ENCODE measurements at regions not wholly inside any gene's neighbourhood (a gene's known extent, or its start where the extent isn't known, plus 50 kb on each side); places are given as distances from the start of the nearest gene placed in this dataset.

DNA sequence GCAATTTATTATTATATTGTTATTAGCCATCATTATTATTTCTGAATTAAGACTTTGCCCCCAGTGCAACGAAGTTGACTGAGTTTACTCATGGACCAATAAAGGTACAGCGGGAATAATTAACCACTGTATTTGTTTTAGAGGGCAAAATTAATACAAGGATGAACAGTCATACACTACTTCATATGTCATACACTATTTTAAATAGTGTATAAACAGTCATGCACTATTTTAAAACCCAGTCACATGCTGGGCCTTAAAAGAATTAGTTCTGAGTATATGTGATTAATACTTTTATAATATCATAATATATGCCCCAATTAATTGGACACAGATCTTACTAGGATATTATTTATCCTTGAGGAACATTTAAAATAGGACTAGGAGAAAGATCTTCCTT, 125.3 kb upstream of the NANOGP8 start:
- DNase-seq, result no peak
- Histone ChIP-seq H3K4me3 (ENCODE audit: insufficient read depth in 1 of 2, low read depth in 1 of 2, low read length in 2 of 2) (no peak overlapping the region), H4K8ac (ENCODE audit: low read length) (no peak overlapping the region), H2AK5ac (ENCODE audit: low read length, severe bottlenecking) (no peak overlapping the region), H3K23ac (ENCODE audit: low read length in 2 of 2) (no peak overlapping the region), H2BK120ac (ENCODE audit: low read depth, low read length) (no peak overlapping the region), H3K14ac (ENCODE audit: low read length in 2 of 2) (no peak overlapping the region), H2BK15ac (ENCODE audit: low read depth, poor library complexity, severe bottlenecking) (no peak overlapping the region), H2BK5ac (ENCODE audit: low read depth, low read length, poor library complexity, severe bottlenecking) (no peak overlapping the region), H2BK12ac (ENCODE audit: low read length in 2 of 2) (no peak overlapping the region), H3K4me1 (ENCODE audit: control insufficient read depth, insufficient read depth, low read depth, low read length) (no peaks in the 10 kb centered on the region), H3K36me3 (ENCODE audit: control insufficient read depth in 1 of 2, insufficient read depth in 2 of 2, low read depth in 1 of 2, low read length in 2 of 2) (no peaks in the 10 kb centered on the region), H3K27me3 (ENCODE audit: control insufficient read depth in 1 of 2, insufficient read depth in 1 of 2, low read length in 2 of 2) (no peaks in the 10 kb centered on the region), H3K18ac (ENCODE audit: low read depth in 1 of 2, low read length in 2 of 2) (no peak overlapping the region), H3K4me2 (ENCODE audit: low read length, poor library complexity, severe bottlenecking) (no peak overlapping the region), H3K9me3 (ENCODE audit: control insufficient read depth, low read length) (no peaks in the 10 kb centered on the region), H3K9ac (ENCODE audit: low read length) (no peak overlapping the region), H2AFZ (ENCODE audit: low read depth, low read length) (no peak overlapping the region), H3K27ac (ENCODE audit: low read length, poor library complexity, severe bottlenecking) (no peak overlapping the region), H3K79me1 (replicated peaks; ENCODE audit: low read length, poor library complexity, severe bottlenecking) (no peaks in the 10 kb centered on the region), H4K91ac (ENCODE audit: low read length) (no peak overlapping the region), H3K4ac (ENCODE audit: low read depth in 1 of 2, low read length in 2 of 2) (no peak overlapping the region)
- 50% methylated on average over 2 of the region's 2 CpGs for WGBS

DNA sequence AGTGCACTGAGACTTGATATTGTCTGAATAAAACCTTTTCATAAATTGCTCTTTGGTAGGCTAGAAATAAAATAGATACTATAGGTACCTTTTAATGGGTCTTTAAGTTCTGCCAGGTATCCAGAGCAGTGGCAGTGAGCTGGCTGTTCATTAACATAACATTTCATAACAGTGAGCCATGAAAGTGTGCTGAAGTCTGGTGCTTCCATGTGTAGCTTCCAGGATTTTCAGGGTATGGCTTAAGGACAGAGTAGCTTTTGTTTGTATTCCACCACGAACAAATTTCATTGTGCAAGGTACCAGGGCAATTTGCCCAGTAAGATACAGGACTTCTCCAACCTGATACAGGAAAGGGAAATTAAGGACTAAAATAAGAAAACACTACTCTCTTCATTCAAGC, 124.7 kb upstream of the NANOGP8 start:
- no peaks in the 10 kb centered on the region for H3K36me3 ChIP-seq (ENCODE audit: control insufficient read depth in 1 of 2, insufficient read depth in 2 of 2, low read depth in 1 of 2, low read length in 2 of 2)
- H3K9me3 ChIP-seq (ENCODE audit: control insufficient read depth, low read length), result no peaks in the 10 kb centered on the region
- no peak overlapping the region for H3K4ac ChIP-seq (ENCODE audit: low read depth in 1 of 2, low read length in 2 of 2)
- no peak overlapping the region for H3K4me2 ChIP-seq (ENCODE audit: low read length, poor library complexity, severe bottlenecking)
- no peak for DNase-seq
- H3K23ac ChIP-seq (ENCODE audit: low read length in 2 of 2), result no peak overlapping the region
- H2BK12ac ChIP-seq (ENCODE audit: low read length in 2 of 2), result no peak overlapping the region
- no peak overlapping the region for H4K8ac ChIP-seq (ENCODE audit: low read length)
- no CpG with 5 or more reads among the region's 1 CpG for WGBS
- H3K4me3 ChIP-seq (ENCODE audit: insufficient read depth in 1 of 2, low read depth in 1 of 2, low read length in 2 of 2), result no peak overlapping the region
- no peak overlapping the region for H2AFZ ChIP-seq (ENCODE audit: low read depth, low read length)
- no peak overlapping the region for H2BK5ac ChIP-seq (ENCODE audit: low read depth, low read length, poor library complexity, severe bottlenecking)
- H3K27me3 ChIP-seq (ENCODE audit: control insufficient read depth in 1 of 2, insufficient read depth in 1 of 2, low read length in 2 of 2), result no peaks in the 10 kb centered on the region
- no peak overlapping the region for H4K91ac ChIP-seq (ENCODE audit: low read length)
- no peak overlapping the region for H2BK120ac ChIP-seq (ENCODE audit: low read depth, low read length)
- no peak overlapping the region for H2AK5ac ChIP-seq (ENCODE audit: low read length, severe bottlenecking)
- no peaks in the 10 kb centered on the region for H3K4me1 ChIP-seq (ENCODE audit: control insufficient read depth, insufficient read depth, low read depth, low read length)
- no peaks in the 10 kb centered on the region for H3K79me1 ChIP-seq (replicated peaks; ENCODE audit: low read length, poor library complexity, severe bottlenecking)
- no peak overlapping the region for H2BK15ac ChIP-seq (ENCODE audit: low read depth, poor library complexity, severe bottlenecking)
- peak overlapping the region in 1 of 2 experiments; percentile 34 for H3K18ac ChIP-seq (ENCODE audit: low read depth in 1 of 2, low read length in 2 of 2)
- H3K9ac ChIP-seq (ENCODE audit: low read length), result no peak overlapping the region
- H3K14ac ChIP-seq (ENCODE audit: low read length in 2 of 2), result no peak overlapping the region
- H3K27ac ChIP-seq (ENCODE audit: low read length, poor library complexity, severe bottlenecking), result no peak overlapping the region

DNA sequence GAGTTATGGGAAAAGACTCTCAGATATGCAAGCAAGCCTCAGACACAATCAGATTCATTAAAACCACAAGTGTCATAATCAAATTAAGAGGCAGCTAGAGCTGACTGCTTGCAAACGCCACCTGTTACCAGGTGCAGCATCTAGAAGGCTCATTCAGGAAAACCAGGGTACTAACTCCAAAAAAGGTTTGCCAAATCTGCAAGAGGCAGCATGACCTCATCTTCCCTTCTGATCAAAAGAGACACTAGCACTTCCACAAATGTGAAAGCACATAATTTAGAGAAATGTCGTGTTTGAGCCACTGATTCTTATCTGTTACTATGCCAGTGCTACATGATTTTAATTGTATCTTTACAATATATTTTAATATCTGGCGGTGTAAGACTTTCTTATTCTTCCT, 123.3 kb upstream of the NANOGP8 start:
- Histone ChIP-seq H4K8ac (ENCODE audit: low read length) (no peak overlapping the region), H3K4me1 (ENCODE audit: control insufficient read depth, insufficient read depth, low read depth, low read length) (no peaks in the 10 kb centered on the region), H3K9me3 (ENCODE audit: control insufficient read depth, low read length) (no peaks in the 10 kb centered on the region), H2BK12ac (ENCODE audit: low read length in 2 of 2) (no peak overlapping the region), H2BK120ac (ENCODE audit: low read depth, low read length) (no peak overlapping the region), H4K91ac (ENCODE audit: low read length) (no peak overlapping the region), H3K9ac (ENCODE audit: low read length) (no peak overlapping the region), H2AFZ (ENCODE audit: low read depth, low read length) (no peak overlapping the region), H2AK5ac (ENCODE audit: low read length, severe bottlenecking) (no peak overlapping the region), H3K14ac (ENCODE audit: low read length in 2 of 2) (no peak overlapping the region), H3K4ac (ENCODE audit: low read depth in 1 of 2, low read length in 2 of 2) (no peak overlapping the region), H3K4me3 (ENCODE audit: insufficient read depth in 1 of 2, low read depth in 1 of 2, low read length in 2 of 2) (no peak overlapping the region), H3K18ac (ENCODE audit: low read depth in 1 of 2, low read length in 2 of 2) (no peak overlapping the region), H3K23ac (ENCODE audit: low read length in 2 of 2) (no peak overlapping the region), H3K79me1 (replicated peaks; ENCODE audit: low read length, poor library complexity, severe bottlenecking) (no peaks in the 10 kb centered on the region), H2BK5ac (ENCODE audit: low read depth, low read length, poor library complexity, severe bottlenecking) (no peak overlapping the region), H2BK15ac (ENCODE audit: low read depth, poor library complexity, severe bottlenecking) (no peak overlapping the region), H3K36me3 (ENCODE audit: control insufficient read depth in 1 of 2, insufficient read depth in 2 of 2, low read depth in 1 of 2, low read length in 2 of 2) (no peaks in the 10 kb centered on the region), H3K27me3 (ENCODE audit: control insufficient read depth in 1 of 2, insufficient read depth in 1 of 2, low read length in 2 of 2) (no peaks in the 10 kb centered on the region), H3K4me2 (ENCODE audit: low read length, poor library complexity, severe bottlenecking) (no peak overlapping the region), H3K27ac (ENCODE audit: low read length, poor library complexity, severe bottlenecking) (no peak overlapping the region)
- no peak for DNase-seq
- 74% methylated on average over 1 of the region's 3 CpGs for WGBS

DNA sequence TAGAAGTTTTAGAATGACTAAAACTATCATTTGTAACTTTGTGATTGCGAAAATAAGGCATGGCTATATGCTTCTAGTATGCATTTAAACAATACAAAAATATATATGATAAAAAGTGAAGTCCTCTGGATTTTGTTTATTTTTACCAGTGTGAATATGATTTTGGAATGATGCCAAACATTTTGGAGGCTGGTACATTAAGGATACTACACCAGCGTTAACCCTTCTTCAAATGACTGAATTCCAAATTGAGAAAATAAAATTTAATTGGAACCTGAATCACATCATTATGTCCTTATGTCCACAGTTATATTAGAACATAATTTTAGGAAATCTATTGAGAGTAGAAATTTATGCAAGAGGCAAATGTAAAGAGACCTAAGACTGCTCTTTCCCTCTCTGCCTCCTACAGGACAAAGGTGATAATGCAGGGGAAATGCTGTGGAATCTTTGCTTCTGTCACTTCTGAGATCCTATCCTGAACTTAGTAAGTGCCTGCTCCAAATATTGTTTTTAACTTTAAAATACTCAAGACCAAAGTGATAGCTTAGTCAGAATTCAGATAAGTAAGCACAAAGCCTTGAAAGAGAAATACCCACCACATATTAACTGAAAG, 121.1 kb upstream of the NANOGP8 start:
- no peak overlapping the region for H3K27ac ChIP-seq (ENCODE audit: low read length, poor library complexity, severe bottlenecking)
- no peak overlapping the region for H3K14ac ChIP-seq (ENCODE audit: low read length in 2 of 2)
- no peak overlapping the region for H4K8ac ChIP-seq (ENCODE audit: low read length)
- no peak overlapping the region for H2AFZ ChIP-seq (ENCODE audit: low read depth, low read length)
- H2AK5ac ChIP-seq (ENCODE audit: low read length, severe bottlenecking), result no peak overlapping the region
- no peak overlapping the region for H3K23ac ChIP-seq (ENCODE audit: low read length in 2 of 2)
- H2BK120ac ChIP-seq (ENCODE audit: low read depth, low read length), result no peak overlapping the region
- H3K4me1 ChIP-seq (ENCODE audit: control insufficient read depth, insufficient read depth, low read depth, low read length), result no peaks in the 10 kb centered on the region
- no peak overlapping the region for H2BK15ac ChIP-seq (ENCODE audit: low read depth, poor library complexity, severe bottlenecking)
- H2BK12ac ChIP-seq (ENCODE audit: low read length in 2 of 2), result no peak overlapping the region
- no peak overlapping the region for H4K91ac ChIP-seq (ENCODE audit: low read length)
- no peak overlapping the region for H3K9ac ChIP-seq (ENCODE audit: low read length)
- no CpG with 5 or more reads among the region's 2 CpGs for WGBS
- H3K27me3 ChIP-seq (ENCODE audit: control insufficient read depth in 1 of 2, insufficient read depth in 1 of 2, low read length in 2 of 2), result no peaks in the 10 kb centered on the region
- no peaks in the 10 kb centered on the region for H3K36me3 ChIP-seq (ENCODE audit: control insufficient read depth in 1 of 2, insufficient read depth in 2 of 2, low read depth in 1 of 2, low read length in 2 of 2)
- no peak overlapping the region for H3K4ac ChIP-seq (ENCODE audit: low read depth in 1 of 2, low read length in 2 of 2)
- H3K4me3 ChIP-seq (ENCODE audit: insufficient read depth in 1 of 2, low read depth in 1 of 2, low read length in 2 of 2), result no peak overlapping the region
- no peaks in the 10 kb centered on the region for H3K9me3 ChIP-seq (ENCODE audit: control insufficient read depth, low read length)
- no peak for DNase-seq
- no peak overlapping the region for H2BK5ac ChIP-seq (ENCODE audit: low read depth, low read length, poor library complexity, severe bottlenecking)
- H3K18ac ChIP-seq (ENCODE audit: low read depth in 1 of 2, low read length in 2 of 2), result no peak overlapping the region
- H3K4me2 ChIP-seq (ENCODE audit: low read length, poor library complexity, severe bottlenecking), result no peak overlapping the region
- H3K79me1 ChIP-seq (replicated peaks; ENCODE audit: low read length, poor library complexity, severe bottlenecking), result no peaks in the 10 kb centered on the region
